ENCODE measurements at regions not wholly inside any gene's neighbourhood (a gene's known extent, or its start where the extent isn't known, plus 50 kb on each side); places are given as distances from the start of the nearest gene placed in this dataset.

DNA sequence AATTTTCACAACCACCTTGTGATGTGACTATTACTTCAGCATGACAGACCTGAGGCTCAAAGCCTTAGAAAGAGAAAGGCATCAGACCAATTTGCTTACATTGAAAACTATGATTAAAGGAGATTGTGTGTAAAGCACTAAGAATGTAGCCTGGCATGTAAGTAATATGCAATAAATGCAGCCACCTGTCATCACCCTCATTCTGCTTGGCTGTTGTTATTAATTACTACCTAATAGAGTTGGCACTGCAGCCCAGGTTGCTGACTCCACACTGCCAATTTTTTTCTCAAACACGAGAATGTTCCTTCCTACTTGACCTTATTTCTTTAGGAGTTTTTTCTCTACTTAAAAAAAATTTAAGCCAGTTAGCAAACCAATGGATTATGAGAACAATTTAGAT lies 61.2 kb upstream of the NPVF start:
- ChIA-PET CTCF (no interaction called here), POLR2A (no interaction called here)
- H3K4me3 ChIP-seq (ENCODE audit: low read depth, low read length) = no peak overlapping the region
- TF ChIP-seq, protein P1, sequence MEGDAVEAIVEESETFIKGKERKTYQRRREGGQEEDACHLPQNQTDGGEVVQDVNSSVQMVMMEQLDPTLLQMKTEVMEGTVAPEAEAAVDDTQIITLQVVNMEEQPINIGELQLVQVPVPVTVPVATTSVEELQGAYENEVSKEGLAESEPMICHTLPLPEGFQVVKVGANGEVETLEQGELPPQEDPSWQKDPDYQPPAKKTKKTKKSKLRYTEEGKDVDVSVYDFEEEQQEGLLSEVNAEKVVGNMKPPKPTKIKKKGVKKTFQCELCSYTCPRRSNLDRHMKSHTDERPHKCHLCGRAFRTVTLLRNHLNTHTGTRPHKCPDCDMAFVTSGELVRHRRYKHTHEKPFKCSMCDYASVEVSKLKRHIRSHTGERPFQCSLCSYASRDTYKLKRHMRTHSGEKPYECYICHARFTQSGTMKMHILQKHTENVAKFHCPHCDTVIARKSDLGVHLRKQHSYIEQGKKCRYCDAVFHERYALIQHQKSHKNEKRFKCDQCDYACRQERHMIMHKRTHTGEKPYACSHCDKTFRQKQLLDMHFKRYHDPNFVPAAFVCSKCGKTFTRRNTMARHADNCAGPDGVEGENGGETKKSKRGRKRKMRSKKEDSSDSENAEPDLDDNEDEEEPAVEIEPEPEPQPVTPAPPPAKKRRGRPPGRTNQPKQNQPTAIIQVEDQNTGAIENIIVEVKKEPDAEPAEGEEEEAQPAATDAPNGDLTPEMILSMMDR (IDR thresholded peaks at IDR 0.05; ENCODE audit: insufficient read depth, low read length, missing control alignments) = no peak
- DNase-seq (ENCODE audit: low read depth, low spot score) = no peak

- TF ChIP-seq, protein P1 (IDR thresholded peaks at IDR 0.05; ENCODE audit: insufficient read depth, low read length, missing control alignments) = no peak
- no peak for DNase-seq (ENCODE audit: low read depth, low spot score)
- no peak overlapping the region for H3K4me3 ChIP-seq (ENCODE audit: low read depth, low read length)
- ChIA-PET POLR2A (no interaction called here), CTCF (no interaction called here)
Observed at GRCh38 chr7:25294624-25295023, 66.3 kb upstream of the NPVF start.

- POLR2A ChIA-PET = no interaction called here
- CTCF ChIA-PET = no interaction called here
- TF ChIP-seq, protein P1 (IDR thresholded peaks at IDR 0.05; ENCODE audit: insufficient read depth, low read length, missing control alignments) = no peak
- no peak overlapping the region for H3K4me3 ChIP-seq (ENCODE audit: low read depth, low read length)
- DNase-seq (ENCODE audit: low read depth, low spot score) = no peak
Observed at GRCh38 chr7:25295387-25295786, 67.1 kb upstream of the NPVF start.

DNA sequence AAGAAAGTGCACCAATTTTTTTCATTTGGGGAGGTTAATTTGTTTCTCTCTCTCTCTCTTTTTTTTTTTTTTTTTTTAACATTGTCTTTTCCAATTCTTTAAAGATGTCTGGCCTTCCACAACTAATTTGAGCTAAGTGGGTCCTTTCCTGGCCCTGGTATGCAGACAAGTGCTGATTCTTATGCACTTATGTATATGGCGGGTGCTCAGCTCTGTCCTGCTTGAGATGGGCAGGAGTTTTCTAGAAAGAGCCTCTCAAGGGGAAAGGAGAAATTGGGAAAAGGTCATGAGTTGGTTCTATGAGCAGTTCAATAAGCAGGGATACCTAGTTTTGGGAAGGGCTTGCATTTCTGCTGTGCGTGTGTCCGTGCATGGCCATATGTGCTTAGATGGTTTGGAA lies 67.8 kb upstream of the NPVF start:
- POLR2A ChIA-PET = no interaction called here
- DNase-seq (ENCODE audit: low read depth, low spot score) = no peak
- TF ChIP-seq, protein P1 (IDR thresholded peaks at IDR 0.05; ENCODE audit: insufficient read depth, low read length, missing control alignments) = no peak
- CTCF ChIA-PET = no interaction called here
- no peak overlapping the region for H3K4me3 ChIP-seq (ENCODE audit: low read depth, low read length)

- TF ChIP-seq, protein P1 (IDR thresholded peaks at IDR 0.05; ENCODE audit: insufficient read depth, low read length, missing control alignments) = no peak
- no peak overlapping the region for H3K4me3 ChIP-seq (ENCODE audit: low read depth, low read length)
- CTCF ChIA-PET = no interaction called here
- no peak for DNase-seq (ENCODE audit: low read depth, low spot score)
- POLR2A ChIA-PET = no interaction called here
Observed at GRCh38 chr7:25297278-25297677, 69.0 kb upstream of the NPVF start.

GRCh38 chr7:25303281-25304181 lies 75.2 kb upstream of the NPVF start:
- ChIA-PET CTCF (interaction anchor here (0.6 to 0.9 kb wide), 2 partner anchors 44 to 71 kb away, joined by 3 read pairs; no protein-coding TSS in a partner anchor), POLR2A (interaction anchor here (0.7 kb wide), 1 partner anchor 47 kb away, joined by 3 read pairs; no protein-coding TSS in a partner anchor)
- no peak overlapping the region for H3K4me3 ChIP-seq (ENCODE audit: low read depth, low read length)
- DNase-seq (ENCODE audit: low read depth, low spot score) = no peak
- TF ChIP-seq, protein P1 (IDR thresholded peaks at IDR 0.05; ENCODE audit: insufficient read depth, low read length, missing control alignments) = no peak

All from AG04449 (cell line).